Forelimb muscle (tissue), 1 donor: ENCODE measurements at regions not wholly inside any gene's neighbourhood (a gene's known extent, or its start where the extent isn't known, plus 50 kb on each side); places are given as distances from the start of the nearest gene placed in this dataset.

Source experiments
- DNase-seq: peaks from one replicate; pipeline ENCODE4 v3.0.0-alpha.2; 2013; ENCODE audit warnings: low read depth

- DNase-seq = no peak
These were observed 52.6 kb upstream of the OLFM4 start for GRCh38 chr13:52975969-52976368.

GRCh38 chr13:52975161-52975560 is 53.5 kb upstream of the OLFM4 start:
- no peak for DNase-seq

GRCh38 chr13:52974711-52975110 is 53.9 kb upstream of the OLFM4 start:
- DNase-seq = no peak

GRCh38 chr13:52969373-52969772 is 59.2 kb upstream of the OLFM4 start:
- DNase-seq = no peak

- peak; percentile 25 for DNase-seq
These were observed 60.4 kb upstream of the OLFM4 start for GRCh38 chr13:52968074-52968700.

GRCh38 chr13:52961987-52962386 is 66.6 kb upstream of the OLFM4 start:
- DNase-seq = no peak

GRCh38 chr13:52961256-52961910 is 67.2 kb upstream of the OLFM4 start:
- no peak for DNase-seq

- DNase-seq = no peak
These were observed 73.1 kb upstream of the OLFM4 start for GRCh38 chr13:52955472-52955874.

GRCh38 chr13:52954838-52955237 is 73.8 kb upstream of the OLFM4 start:
- no peak for DNase-seq

GRCh38 chr13:52950436-52950956 is 78.1 kb upstream of the OLFM4 start:
- no peak for DNase-seq

GRCh38 chr13:52949742-52950141 is 78.9 kb upstream of the OLFM4 start:
- no peak for DNase-seq

- no peak for DNase-seq
These were observed 79.6 kb upstream of the OLFM4 start for GRCh38 chr13:52949044-52949443.

GRCh38 chr13:52947921-52948373 is 80.7 kb upstream of the OLFM4 start:
- no peak for DNase-seq

- no peak for DNase-seq
These were observed 83.3 kb upstream of the OLFM4 start for GRCh38 chr13:52945348-52945747.

- no peak for DNase-seq
These were observed 83.9 kb upstream of the OLFM4 start for GRCh38 chr13:52944697-52945096.

- no peak for DNase-seq
These were observed 89.6 kb upstream of the PCDH8 start for GRCh38 chr13:52938065-52938464.

- no peak for DNase-seq
These were observed 88.4 kb upstream of the PCDH8 start for GRCh38 chr13:52936806-52937205.

GRCh38 chr13:52934258-52934657 is 85.8 kb upstream of the PCDH8 start:
- DNase-seq = no peak

GRCh38 chr13:52933547-52934210 is 85.2 kb upstream of the PCDH8 start:
- no peak for DNase-seq

GRCh38 chr13:52933099-52933498 is 84.7 kb upstream of the PCDH8 start:
- DNase-seq = no peak

- no peak for DNase-seq
These were observed 84.2 kb upstream of the PCDH8 start for GRCh38 chr13:52932649-52933048.

- no peak for DNase-seq
These were observed 83.3 kb upstream of the PCDH8 start for GRCh38 chr13:52931539-52932431.
